ENCODE measurements at regions not wholly inside any gene's neighbourhood (a gene's known extent, or its start where the extent isn't known, plus 50 kb on each side); places are given as distances from the start of the nearest gene placed in this dataset.

- no peaks in the 10 kb centered on the region for H3K27me3 ChIP-seq
- H3K27ac ChIP-seq: no peak overlapping the region
- no peak overlapping the region for H3K4me3 ChIP-seq
- H3K36me3 ChIP-seq (replicated peaks in 1 of 2): no peaks in the 10 kb centered on the region
- 93 to 100% (median 100%) methylated on average over 1 of the region's 1 CpG for WGBS, 4 donors
- H3K4me1 ChIP-seq (replicated peaks in 1 of 2): no peaks in the 10 kb centered on the region
- no peak for TF ChIP-seq POLR2A (IDR thresholded peaks at IDR 0.05)
- TF ChIP-seq CTCF (IDR thresholded peaks at IDR 0.05): no peak
- no peak for DNase-seq
- H3K9me3 ChIP-seq (replicated peaks in 1 of 3): no peaks in the 10 kb centered on the region
- intact Hi-C loops (cut with DNase I): no loop called here
Measured at GRCh38 chr6:147141711-147142308, 62.4 kb upstream of the STXBP5 start.

GRCh38 chr6:147142684-147143245, 61.5 kb upstream of the STXBP5 start:
- 86 to 92% (median 91%) methylated on average over 3 of the region's 3 CpGs for WGBS, 4 donors

GRCh38 chr6:147149092-147149491, 55.1 kb upstream of the STXBP5 start:
- TF ChIP-seq POLR2A (IDR thresholded peaks at IDR 0.05) (no peak), CTCF (IDR thresholded peaks at IDR 0.05) (no peak)
- Histone ChIP-seq H3K9me3 (replicated peaks in 1 of 3) (no peaks in the 10 kb centered on the region), H3K36me3 (replicated peaks in 1 of 2) (no peaks in the 10 kb centered on the region), H3K4me3 (no peak overlapping the region), H3K4me1 (replicated peaks in 1 of 2) (no peaks in the 10 kb centered on the region), H3K27me3 (no peaks in the 10 kb centered on the region), H3K27ac (no peak overlapping the region)
- no peak for DNase-seq
- 87 to 93% (median 88%) methylated on average over 4 of the region's 4 CpGs for WGBS, 4 donors
- intact Hi-C loops (cut with DNase I): no loop called here

More at GRCh38 chr6:147142684-147143245, 61.5 kb upstream of the STXBP5 start:
- intact Hi-C loops (cut with DNase I): no loop called here
- Histone ChIP-seq H3K4me1 (replicated peaks in 1 of 2) (no peaks in the 10 kb centered on the region), H3K27me3 (no peaks in the 10 kb centered on the region), H3K9me3 (replicated peaks in 1 of 3) (no peaks in the 10 kb centered on the region), H3K27ac (no peak overlapping the region), H3K4me3 (no peak overlapping the region), H3K36me3 (replicated peaks in 1 of 2) (no peaks in the 10 kb centered on the region)
- no peak for DNase-seq
- TF ChIP-seq POLR2A (IDR thresholded peaks at IDR 0.05) (no peak), CTCF (IDR thresholded peaks at IDR 0.05) (no peak)

GRCh38 chr6:147149826-147150225, 54.4 kb upstream of the STXBP5 start:
- intact Hi-C loops (cut with DNase I): no loop called here
- Histone ChIP-seq H3K27me3 (no peaks in the 10 kb centered on the region), H3K27ac (no peak overlapping the region), H3K4me1 (replicated peaks in 1 of 2) (no peaks in the 10 kb centered on the region), H3K36me3 (replicated peaks in 1 of 2) (no peaks in the 10 kb centered on the region), H3K9me3 (replicated peaks in 1 of 3) (no peaks in the 10 kb centered on the region), H3K4me3 (no peak overlapping the region)
- no peak for DNase-seq
- 85 to 93% (median 92%) methylated on average over 2 of the region's 2 CpGs for WGBS, 4 donors
- TF ChIP-seq CTCF (IDR thresholded peaks at IDR 0.05) (no peak), POLR2A (IDR thresholded peaks at IDR 0.05) (no peak)
